ENCODE measurements at regions not wholly inside any gene's neighbourhood (a gene's known extent, or its start where the extent isn't known, plus 50 kb on each side); places are given as distances from the start of the nearest gene placed in this dataset.
"Not testable (repeated sequence)": the region's sequence is repeated elsewhere in the genome, so short reads cannot be mapped to it uniquely, and the experiment has no call there.

DNA sequence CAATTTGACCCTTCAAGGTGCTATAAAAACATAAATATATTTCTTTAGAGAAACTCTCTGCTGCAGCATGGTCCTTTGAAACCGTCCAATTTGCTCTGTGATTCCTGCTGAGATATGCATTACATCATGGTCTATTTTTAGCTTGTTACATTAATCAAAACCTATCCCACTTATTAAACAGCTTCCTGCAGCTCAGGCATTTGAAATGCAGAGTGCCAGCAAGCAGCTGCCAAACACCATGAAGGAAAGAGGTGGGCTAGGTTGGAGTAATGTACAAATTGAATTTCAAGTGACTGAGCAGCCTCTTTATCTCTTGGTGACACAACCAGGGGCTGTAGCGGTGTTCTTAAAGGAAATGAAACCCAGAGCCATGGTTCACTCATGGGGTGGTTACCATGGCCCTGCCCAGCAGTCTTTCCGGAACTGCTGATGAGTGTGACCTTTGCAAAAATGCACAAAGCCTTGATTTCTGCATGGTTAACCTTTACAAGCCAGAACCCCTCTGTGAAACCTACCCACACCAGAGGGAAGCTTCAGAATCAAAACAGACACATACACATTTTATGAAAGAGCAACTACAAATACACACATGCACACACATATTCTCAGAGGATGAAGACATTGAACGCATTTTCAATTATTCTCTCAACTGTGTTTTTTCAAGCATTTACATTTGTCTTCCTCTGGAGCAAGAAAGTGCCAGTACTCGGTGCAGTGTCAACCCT, 155.8 kb upstream of the ZNF608 start:
- no peak for DNase-seq

DNA sequence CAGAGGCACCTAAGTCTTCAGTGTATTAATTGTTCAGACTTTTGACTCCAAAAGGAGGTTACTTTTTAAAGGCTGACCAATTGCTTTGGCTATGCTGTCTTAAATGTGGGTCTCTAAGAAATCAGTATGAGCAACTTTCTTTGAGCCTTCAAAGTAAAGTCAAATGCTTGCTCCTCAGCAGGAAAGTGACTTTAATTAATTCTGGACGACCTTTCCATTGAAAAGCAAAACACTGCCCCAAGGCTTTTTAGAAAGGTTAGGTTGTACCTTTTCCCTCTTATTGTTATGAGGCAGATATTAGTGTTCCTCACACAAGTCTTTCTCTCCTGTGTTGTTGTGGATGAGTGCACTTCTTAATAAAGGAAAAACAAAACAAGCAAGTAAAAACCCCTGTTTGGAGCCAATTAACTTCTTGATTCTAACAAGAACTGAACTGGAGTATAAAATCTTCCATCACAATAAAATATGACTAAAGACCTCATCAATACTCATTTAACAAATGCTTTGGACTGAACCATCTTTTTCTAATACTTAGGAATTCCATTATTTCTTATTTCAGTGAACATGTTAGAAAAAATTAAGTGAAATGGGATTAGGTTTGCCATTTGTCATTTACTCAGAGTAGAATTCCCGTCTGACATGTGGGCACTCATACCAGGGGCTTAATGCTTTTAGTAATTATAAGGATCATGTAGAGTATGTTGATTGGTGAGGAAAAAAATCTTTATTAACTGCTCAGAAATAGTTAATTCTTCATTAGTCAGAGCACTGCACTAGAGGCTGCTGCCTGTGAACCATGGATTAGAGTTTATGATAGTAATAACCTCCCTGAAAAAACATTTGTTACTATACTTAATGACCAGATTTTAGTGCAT, 159.1 kb upstream of the ZNF608 start:
- DNase-seq: no peak

DNA sequence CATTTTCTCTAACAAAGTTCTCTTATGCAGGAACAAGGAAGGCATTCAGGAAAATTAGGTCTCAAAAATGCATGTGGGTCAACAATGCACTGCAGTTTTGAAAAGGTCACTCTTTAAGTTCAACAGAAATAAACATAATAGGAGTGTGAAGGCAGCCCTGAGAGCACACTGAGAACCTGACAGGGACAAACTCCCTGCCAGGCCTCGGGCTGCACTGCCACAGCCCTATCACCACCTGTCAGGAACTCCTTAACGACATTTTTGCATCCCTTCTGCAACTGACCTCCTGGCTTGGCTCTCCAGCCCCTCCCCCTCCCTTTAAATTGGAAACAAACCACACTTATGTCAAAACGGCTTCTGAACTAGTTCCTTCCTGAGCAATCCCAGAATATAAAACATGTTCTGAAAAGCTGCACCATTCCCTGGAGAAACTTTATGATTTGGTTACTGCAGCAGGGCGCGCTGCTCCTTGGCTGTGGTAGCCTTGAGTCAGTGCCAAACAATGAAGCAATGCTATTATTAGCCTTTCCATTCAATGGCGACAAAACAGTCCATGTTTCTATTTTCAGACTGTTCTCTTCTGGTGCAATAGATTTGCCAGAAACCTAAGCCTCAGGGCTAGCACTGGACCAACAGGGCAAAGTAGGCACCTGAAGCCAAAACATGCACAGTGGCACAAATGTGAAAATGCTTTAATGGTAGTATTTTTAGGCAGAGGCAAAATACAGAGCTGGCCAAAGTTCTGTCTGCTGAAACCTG, 160.1 kb upstream of the ZNF608 start:
- no peak for DNase-seq

DNA sequence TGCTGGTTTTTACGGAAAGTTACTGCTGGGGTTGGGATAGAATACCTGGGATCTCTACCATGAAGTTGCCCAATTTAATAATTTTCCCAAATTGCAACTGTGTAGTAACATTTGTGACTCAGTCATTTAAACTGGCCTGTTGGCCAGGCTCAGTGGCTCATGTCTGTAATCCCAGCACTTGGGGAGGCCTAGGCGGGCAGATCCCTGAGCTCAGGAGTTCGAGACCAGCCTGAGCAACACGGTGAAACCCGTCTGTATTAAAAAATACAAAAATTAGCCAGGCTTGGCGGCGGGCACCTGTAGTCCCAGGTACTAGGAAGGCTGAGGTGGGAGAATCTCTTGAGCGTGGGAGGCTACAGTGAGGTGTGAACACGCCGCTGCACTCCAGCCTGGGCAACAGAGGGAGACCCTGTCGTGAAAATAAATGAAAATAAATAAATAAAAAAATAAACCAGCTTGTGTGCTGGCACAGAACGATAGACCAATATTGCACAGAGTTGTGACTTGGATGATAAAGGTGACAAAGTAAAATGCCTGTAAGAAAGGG, 160.7 kb upstream of the ZNF608 start:
- DNase-seq: no peak

DNA sequence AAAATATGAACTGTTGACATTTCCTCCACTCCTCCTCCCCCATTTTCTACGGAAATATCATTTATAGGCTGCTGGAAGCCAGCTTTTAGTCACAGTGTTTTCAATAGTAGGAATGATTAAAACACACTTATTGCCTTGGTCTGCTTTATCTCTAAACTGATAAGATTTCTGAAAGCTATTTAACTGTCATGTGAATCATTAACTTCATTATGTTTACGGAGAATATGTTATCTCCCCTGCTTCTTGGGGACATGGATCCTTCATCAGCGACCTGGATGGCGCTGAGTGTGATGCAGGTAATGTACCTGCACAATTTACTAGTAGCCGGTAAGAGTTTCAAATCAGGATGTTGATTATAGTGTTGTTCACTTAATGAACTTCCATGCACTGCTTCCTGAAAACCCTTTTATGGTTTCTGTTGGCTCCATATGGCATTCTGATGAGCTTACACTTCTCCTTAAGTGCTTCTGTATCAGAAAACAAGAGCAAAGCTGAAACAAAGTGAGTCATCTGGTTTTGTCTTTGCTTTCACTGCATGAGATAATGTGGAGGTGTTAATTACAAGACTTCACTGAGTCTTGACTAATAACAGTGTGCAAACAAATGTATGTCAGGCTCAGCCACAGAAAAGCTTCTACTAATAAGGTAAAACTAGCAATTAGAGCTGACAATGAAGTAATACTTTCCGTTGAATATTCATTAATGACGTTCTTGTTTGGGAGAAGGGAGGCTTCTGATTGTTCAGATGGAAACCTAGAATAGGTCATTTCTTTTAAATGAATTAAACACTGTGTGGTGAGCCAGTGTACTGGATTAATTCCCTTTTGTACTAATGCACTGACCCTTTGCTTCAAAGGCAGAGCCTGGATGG, 162.4 kb upstream of the ZNF608 start:
- no peak for DNase-seq

DNA sequence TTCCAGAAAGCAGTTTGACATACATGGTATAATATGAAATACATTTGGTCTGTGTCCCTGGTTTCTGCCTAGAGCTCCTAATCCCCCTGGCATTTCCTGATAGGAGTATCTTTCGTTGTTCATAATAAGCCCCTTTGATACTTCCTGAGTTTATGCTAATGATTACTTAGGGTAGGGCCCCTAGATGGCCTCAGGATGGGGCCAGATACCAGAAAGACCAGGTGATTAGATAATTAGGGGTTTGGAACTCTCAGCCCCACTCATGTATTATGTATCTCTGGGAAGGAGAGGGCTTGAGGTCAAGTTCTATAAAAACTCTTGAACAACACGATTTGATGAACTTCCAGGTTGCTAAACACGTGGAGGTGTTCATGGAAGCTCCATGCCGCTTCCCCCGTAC, 163.3 kb upstream of the ZNF608 start:
- DNase-seq: no peak

DNA sequence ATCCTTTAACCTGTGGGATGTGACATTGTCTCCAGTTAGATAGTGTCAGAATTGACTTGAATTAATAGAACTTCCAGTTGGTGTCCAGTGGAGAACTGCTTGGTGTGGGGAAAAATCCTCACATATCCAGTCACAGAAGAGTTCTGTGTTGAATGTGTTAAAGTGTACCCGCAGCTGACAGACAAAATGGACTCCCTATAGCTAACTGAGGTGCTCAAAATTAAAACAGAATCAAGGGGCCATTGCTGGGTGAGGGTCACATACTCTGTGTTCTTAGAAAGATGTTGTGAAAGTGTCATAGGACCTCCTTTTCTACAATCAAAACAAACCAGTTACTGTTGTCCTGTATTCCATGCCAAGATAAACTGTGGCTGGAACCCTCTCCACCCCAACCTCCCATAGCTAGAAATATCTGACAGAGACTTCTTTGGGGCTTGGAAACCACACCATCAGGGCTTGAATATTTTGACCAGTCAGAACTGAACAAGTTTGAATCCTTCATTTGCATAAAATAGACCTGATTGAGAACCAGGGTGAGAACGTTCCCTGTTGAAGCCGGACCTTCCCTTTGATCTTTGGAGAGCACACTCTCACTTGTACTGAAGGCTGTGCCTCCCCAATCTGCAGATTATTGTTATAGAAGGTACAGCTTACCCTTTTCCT, 164.0 kb upstream of the ZNF608 start:
- no peak for DNase-seq

DNA sequence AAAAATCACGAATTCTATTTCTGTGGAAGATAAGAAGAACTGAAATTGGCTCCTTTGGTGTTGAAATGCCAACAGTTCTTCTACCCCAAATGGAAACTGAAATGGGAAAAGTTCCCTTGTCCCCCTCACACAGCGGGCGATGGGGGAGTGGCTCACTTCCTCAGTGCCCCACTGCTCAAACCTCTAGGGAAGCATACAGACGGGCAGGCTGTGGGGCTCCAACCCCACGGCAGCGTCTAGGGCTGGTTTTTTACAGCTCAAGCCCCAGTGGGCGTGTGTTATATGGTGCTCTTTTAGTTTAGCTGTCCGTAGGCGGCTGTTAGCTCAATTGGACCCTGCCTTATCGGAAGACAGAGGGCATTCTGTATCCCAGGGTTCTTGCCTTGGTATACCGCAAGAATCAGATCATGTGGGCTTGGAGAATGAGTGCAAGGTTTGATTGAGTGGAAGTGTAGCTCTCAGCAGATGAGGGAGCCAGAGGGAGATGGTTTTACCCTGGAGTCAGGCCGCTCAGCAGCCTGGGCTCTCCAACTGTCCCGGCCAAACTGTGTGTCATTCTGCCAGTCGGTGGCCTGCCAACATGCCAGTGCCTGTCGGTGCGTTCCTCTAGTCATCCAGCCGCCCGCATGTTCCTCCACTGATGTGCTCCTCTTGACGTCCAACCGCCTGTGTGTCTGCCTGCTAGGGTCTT, 166.3 kb upstream of the ZNF608 start:
- DNase-seq: no peak

DNA sequence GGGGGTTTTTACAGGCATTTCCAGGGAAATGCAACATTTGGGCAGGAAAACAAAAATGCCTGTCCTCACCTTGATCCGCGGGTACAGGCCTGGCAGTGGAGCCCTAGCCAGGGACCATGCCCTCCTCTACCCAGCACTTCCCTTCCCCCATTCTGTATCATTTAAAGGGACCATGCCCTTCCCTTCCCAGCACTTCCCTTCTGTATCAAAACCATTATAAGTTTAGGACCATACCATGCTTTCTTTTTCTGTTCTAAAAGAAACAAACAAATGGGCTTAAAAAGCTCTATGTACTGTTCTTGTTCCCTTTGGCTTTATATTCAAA, 166.9 kb upstream of the ZNF608 start:
- DNase-seq: no peak

DNA sequence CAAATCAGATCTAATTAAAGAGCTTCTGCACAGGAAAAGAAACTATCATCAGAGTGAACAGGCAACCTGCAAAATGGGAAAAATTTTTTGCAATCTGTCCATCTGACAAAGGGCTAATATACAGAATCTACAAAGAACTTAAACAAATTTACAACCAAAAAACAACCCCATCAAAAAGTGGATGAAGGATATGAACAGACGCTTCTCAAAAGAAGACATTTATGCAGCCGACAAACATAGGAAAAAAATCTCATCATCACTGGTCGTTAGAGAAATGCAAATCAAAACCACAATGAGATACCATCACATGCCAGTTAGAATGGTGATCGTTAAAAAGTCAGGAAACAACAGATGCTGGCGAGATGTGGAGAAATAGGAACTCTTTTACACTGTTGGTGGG, 169.9 kb upstream of the ZNF608 start:
- DNase-seq: not testable (repeated sequence)

DNA sequence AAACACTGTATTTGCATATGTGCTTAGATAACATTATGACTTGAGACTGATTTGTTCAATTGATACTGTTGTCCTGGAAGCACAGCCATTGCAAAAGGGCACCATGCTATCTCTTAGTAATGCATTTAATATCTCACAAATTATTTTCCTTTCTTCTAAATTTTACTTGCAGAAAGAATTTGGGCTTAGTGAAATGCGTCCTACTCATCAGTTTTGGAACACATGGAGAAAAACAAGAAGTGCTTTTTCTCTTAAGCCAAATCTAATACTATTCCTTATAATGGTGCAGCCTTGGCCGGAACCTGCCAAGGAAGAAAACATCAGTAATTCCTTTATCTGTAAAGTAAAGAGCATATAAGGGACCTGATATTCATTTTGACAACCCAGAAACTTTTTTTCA, 172.2 kb upstream of the ZNF608 start:
- no peak for DNase-seq

DNA sequence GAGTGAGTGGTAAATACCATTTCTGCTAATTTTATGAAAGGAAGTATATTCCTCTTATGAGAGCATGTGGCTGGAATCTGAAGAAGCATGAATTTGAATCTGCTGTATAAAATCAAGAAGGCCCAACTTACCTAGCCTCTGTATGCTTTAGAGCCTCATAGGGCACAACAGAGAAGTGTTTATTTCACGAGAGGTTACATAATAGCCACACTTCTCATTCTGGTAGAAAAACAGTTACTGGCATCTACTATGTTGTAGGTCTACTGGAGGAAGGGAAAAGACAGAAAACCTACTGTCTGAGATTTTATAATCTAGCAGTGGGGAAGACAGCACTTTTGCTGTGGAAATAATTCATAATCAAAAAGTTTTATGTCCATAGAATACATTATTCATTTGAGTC, 172.6 kb upstream of the ZNF608 start:
- DNase-seq: no peak

DNA sequence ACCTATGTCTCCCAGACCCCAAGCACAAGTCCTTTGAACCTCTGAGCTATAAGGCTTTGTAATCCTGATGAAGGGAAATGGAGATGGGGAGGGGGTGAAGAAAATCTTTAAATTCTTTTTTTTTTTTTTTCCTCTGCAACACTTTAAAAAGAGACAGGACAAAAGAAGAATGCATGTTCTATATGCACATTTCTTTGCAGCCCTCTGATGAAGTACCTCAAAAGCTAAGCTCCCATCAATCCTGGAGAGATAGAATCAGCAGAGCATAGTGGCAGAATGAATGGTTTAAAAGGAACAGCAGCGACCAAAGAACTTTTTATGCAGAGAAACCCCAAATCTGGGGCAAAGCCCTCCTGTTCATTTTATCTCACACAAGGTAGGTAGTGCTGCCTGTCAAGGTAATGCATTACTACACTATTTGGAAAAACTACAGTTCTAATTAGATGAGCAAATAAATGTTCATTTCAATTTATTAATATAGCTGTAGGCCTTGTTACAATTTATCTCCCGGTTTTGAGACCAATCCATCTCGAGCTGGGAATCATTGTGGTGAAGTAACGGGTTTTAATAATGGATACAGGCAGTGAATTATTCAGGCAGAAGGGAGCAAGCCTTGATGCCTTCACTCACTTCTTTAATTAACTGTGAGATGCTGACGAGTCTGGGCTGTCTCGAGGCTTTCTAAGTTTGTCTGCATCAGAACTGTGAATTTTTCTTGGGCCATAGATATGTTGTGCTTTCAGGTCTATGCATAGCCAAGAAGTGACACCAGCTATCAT, 173.5 kb upstream of the ZNF608 start:
- no peak for DNase-seq

DNA sequence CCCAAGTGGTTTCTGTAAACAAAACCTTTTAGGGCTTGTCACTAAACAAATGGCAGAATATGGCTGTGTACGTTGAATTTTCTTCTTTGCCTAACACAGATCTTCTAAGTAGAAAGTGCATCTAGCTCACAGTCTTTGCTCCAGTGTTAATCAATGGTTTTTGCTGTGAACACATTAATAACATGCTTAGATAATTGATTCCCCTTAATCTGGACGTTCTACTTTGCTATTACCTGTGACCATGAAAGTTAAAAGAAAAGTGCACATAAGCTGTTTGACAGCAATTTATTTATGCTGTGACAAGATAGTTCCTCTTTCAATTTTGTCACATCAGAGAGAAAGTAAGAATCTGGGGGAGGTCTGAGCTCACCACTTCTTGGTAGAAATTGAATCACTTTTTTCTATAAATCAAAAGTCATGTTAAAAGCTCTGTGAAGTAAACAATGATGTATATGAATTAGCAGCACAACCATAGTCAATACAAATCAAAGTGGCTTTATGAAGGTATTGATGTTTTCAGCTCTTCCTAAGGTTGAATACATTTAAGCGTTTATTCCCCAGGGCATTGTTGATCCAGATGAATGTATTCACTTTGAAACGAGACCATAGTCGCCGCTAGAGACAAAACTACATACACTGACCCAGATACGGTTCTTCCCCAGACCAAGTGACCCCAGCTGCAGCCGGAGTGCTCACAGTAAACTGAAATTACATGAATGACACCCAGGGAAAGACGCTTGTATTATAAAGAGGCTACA, 174.6 kb upstream of the ZNF608 start:
- no peak for DNase-seq

DNA sequence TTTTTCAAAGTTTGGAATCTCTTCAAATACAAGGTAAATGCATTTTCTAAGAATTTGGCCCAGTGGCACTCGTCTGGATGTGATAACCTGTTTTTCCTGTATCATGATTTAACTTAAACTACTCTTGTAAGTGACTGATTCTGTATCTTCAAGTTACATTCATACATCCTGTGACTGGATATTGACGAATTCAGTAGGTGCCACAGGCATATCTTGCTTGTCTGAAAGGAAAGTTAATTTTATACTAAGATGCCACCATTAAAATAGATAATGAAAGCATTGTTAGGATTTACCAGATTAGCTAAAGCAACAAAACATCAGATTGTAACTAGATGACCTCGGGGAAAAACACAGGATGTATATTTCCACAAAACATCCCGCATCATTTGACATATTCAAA, 175.3 kb upstream of the ZNF608 start:
- no peak for DNase-seq

DNA sequence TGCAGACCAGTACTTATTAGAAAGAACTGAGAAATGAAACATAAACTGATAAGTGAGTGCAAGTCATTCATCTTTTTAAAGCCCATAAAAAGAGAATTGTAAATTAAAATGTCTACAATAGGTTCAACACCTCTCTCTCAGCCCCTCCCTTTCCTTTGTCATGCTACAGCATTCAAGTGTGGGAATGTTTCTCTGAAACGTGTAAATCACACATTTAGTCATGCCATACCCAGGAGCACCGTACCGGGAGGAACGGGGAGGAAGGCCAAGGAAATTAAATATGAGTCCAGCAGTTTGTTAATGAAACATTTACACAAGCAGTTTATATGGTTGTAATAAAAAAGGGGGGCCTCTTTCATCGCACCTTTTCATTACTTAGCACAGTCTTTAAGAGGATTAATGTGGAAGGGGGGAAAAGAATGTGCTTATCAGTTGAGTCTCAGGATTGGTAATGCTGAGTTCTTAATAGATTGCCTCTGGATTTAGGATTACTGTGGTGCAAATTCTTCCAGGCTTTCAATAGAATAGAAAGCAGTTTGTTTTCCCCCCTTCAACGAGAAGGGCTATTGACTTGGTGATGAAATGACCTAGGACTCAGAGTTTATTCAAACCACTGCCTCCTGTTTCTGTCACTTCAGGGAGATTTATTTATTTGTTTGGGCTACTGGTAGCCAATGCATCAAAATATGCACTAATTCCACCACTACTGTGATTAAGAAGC, 176.0 kb upstream of the ZNF608 start:
- DNase-seq: no peak

DNA sequence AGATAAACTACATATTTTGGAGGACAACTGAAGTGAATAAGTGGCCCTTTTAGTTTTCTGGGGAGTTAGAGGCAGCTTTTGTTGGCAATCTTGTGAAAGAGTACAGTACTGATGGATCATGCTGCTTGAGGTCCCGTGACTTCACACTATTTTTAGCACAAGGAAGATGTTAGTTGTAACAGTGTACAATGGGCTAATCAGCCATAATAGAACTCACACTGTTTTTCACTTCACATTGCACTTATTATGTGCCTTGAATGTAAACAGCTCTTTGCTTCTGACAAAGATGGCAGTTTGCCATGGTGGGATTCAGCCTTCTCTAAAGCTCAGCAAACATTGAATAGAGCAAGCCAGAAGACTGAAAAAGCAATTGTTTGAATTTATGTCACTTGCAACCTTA, 176.7 kb upstream of the ZNF608 start:
- DNase-seq: no peak

DNA sequence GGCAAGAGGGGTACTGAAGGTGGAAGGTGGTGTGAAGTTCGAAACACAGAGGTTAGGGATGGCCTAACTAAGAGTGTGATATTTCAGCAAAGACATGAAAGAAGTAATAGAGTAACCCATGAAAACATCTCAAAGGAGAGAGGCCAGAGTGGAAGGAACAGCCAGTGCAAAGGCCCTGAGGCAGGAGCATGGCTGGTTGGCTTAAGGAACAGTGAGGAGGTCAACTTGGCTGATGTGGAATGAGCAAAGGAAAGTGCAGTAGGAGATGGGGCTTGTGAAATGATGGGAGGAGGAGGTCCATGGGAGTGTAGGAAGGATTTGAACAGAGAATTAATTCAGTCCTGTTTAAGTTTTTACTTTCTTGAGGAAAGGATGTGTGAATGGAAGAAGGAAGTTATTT, 178.3 kb upstream of the ZNF608 start:
- no peak for DNase-seq

DNA sequence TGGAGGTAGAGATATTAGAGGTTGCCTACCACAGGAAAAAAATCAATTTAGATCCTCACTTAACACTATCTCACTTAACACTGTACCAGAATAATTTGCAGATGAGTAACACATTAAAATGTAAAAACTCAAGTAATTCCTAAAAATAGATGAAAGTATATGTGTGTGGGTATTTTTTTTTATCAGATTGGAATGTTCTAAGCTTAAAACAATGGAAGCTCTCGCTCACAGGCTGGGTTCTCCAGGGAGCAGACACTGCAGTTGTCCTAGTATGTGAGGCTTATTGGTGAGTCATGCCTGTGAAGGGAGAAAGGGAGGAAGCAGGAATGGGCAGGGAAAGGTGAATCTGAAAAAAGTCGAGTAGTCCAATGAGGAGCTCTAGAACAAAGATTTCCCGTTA, 181.3 kb upstream of the ZNF608 start:
- no peak for DNase-seq

Data from SW 1271 (cell line).